SK-N-MC (cell line): ENCODE measurements at regions not wholly inside any gene's neighbourhood (a gene's known extent, or its start where the extent isn't known, plus 50 kb on each side); places are given as distances from the start of the nearest gene placed in this dataset.

ENCODE experiments used
- EZH2 ChIP-seq: fragments of 200-600 bp; sonication (generic); IDR thresholded peaks from one replicate; pipeline ENCODE4 v1.6.1; 2017; ENCODE audit warnings: antibody characterized with exemption
- FOXP2 ChIP-seq: optimal IDR thresholded peaks from 2 replicates; pipeline ENCODE3; 2011; ENCODE audit warnings: mild to moderate bottlenecking, moderate library complexity; ENCODE audit not compliant: insufficient read depth; ENCODE audit errors: extremely low read length, control extremely low read depth
- POLR2AphosphoS5 ChIP-seq: IDR thresholded peaks from 2 replicates; pipeline ENCODE4 v1.6.1; 2012; ENCODE audit warnings: mild to moderate bottlenecking, low read depth, low read length, borderline replicate concordance

DNA sequence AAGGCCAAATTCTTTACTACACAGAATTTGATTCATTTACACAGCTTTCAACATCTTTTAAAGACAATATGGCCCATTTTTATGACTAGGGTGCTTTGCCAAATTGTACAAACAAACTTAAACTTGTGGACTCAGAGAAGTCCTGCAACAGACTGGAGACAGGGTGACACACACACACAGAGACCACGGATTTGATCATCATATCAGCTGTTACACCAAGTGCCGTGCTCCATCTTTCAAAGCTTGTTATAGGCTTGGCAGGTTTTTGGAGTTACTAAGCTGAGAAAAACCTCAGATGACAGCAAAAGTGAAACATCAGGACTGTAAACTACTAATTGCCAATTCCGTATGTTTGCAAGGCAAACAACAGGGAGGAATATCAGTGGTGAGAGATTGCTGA, 811.7 kb downstream of the GALC start:
- TF ChIP-seq POLR2AphosphoS5 (no peak), EZH2 (no peak), FOXP2 (no peak)
